OCI-LY3 (cell line): ENCODE measurements at regions not wholly inside any gene's neighbourhood (a gene's known extent, or its start where the extent isn't known, plus 50 kb on each side); places are given as distances from the start of the nearest gene placed in this dataset.

Source experiments
- CTCF ChIP-seq: fragments of 200-600, 300-600 bp; sonication (generic); IDR thresholded peaks from 2 replicates; pipeline ENCODE4 v1.5.1; 2014; ENCODE audit warnings: antibody characterized with exemption, low read length, low read depth
- EZH2phosphoT487 ChIP-seq: fragments of 200-600 bp; shearing (Covaris generic); IDR thresholded peaks from 2 replicates; pipeline ENCODE4 v1.6.1; 2018; ENCODE audit warnings: antibody characterized with exemption, mixed run types, low read depth

- TF ChIP-seq CTCF, result no peak
- no peak for TF ChIP-seq EZH2phosphoT487
Observed at GRCh38 chr10:4181621-4182049, 396.6 kb upstream of the KLF6 start.
